Naive thymus-derived CD8-positive, alpha-beta T cell (primary cell): ENCODE measurements at regions not wholly inside any gene's neighbourhood (a gene's known extent, or its start where the extent isn't known, plus 50 kb on each side); places are given as distances from the start of the nearest gene placed in this dataset.

Experiments
- ATAC-seq, 2 donors: fragments of 150-1000 bp; cut with Tn5 transposase in 1 of 2; sonication (Bioruptor Pico), chemical (Tn5 transposase) in 1 of 2; 1 replicate in 1 of 2; 2 replicates in 1 of 2; pipeline ENCODE4 v1.10.0; 2021; ENCODE audit warnings: mild to moderate bottlenecking in 2 of 2, moderate library complexity in 2 of 2
- POLR2A ChIA-PET: fragments of 350-600 bp; sonication (Branson Sonifier 250); formaldehyde crosslinking; loops from one replicate; lab custom pipeline; 2021; ENCODE audit warnings: antibody characterized with exemption; lab: Charles Lee
- DNase-seq, 10 donors: peaks; one replicate each; pipeline versions ENCODE4 v3.0.0 to v3.0.0-alpha.2; 2020 to 2022
- H3K27ac Mint-ChIP-seq, 10 donors: one replicate each; pipeline ENCODE4 v1.8.0; 2020 to 2022; ENCODE audit warnings: mild to moderate bottlenecking in 10 of 10, mixed read lengths in 10 of 10, moderate library complexity in 4 of 10, inconsistent platforms in 1 of 10
- H3K27me3 Mint-ChIP-seq, 5 donors: one replicate each; pipeline ENCODE4 v1.8.0; 2021 to 2022; ENCODE audit warnings: mixed read lengths in 5 of 5
- H3K36me3 Mint-ChIP-seq, 3 donors: one replicate each; pipeline ENCODE4 v1.8.0; 2020 to 2022; ENCODE audit warnings: mixed read lengths in 3 of 3, mild to moderate bottlenecking in 2 of 3, inconsistent platforms in 1 of 3
- H3K4me1 Mint-ChIP-seq, 4 donors: one replicate each; pipeline ENCODE4 v1.8.0; 2021 to 2022; ENCODE audit warnings: mixed read lengths in 4 of 4
- H3K4me3 Mint-ChIP-seq, 10 donors: one replicate each; pipeline ENCODE4 v1.8.0; 2020 to 2022; ENCODE audit warnings: mild to moderate bottlenecking in 10 of 10, mixed read lengths in 10 of 10, moderate library complexity in 6 of 10, inconsistent platforms in 1 of 10
- H3K9me3 Mint-ChIP-seq, 9 donors: one replicate each; pipeline ENCODE4 v1.8.0; 2020 to 2022; ENCODE audit warnings: mixed read lengths in 9 of 9, mild to moderate bottlenecking in 3 of 9, inconsistent platforms in 1 of 9, moderate library complexity in 1 of 9

DNA sequence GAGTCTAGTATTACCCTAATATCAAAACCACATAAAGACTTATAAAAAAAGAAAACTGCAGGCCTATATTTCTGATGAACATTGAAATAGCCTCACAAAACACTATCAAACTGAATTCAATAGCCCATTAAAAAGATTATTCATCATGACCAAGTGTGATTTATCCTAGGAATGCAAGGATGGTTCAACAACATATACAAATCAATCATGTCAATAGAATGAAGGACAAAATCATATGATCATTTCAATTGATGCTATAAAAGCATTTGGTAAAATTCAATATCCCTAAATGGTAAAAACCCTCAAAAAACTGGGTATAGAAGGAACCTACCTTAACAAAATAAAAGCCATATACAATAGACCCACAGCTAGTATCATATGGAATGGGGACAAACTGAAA, 797.9 kb upstream of the INTU start:
- Mint-ChIP-seq H3K27ac (no peak overlapping the region), H3K4me1 (no peaks in the 10 kb centered on the region), H3K4me3 (no peak overlapping the region), H3K27me3 (no peaks in the 10 kb centered on the region), H3K36me3 (peaks cover 0 to 16% (median 0%) of the 10 kb centered on the region in 3 donors), H3K9me3 (peaks cover 15 to 75% (median 34%) of the 10 kb centered on the region in 9 donors)
- DNase-seq = no peak
- ATAC-seq = no peak
- POLR2A ChIA-PET = no interaction called here

DNA sequence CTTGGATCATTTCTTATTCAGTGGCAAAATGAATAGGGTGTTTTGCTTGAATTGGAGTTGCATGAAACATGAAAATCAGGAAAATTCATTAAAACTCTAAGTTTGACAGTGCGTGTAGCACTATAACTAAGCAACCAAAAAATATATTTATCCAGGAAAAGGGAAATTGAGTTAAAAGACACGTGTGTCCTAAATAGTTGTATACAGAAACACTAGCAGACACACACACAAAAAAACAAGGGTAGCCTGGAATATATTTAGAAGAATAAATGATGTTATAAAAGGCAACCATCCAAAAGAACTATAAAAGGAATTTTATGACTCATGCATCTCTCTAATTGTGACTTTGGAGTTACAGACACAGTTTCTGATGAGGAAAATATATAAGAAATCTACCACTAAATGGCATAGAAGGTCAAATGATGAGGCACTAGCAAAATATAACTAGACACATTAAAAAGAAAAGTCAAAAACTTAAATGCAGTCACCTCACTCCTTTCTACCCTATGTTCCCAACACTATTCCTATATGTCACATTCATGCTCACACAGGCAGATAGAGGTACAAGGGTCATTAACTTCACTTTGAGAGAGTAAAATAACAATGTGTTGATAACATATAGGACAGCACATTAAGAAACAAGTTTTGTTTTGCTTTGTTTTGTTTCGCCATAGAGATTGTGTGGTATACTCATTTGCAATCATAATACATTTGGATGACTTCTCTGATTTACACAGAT, 793.6 kb upstream of the INTU start:
- no peak for ATAC-seq
- Mint-ChIP-seq H3K27me3 (no peaks in the 10 kb centered on the region), H3K9me3 (peaks cover 5 to 46% (median 15%) of the 10 kb centered on the region in 9 donors), H3K36me3 (no peaks in the 10 kb centered on the region), H3K4me1 (no peaks in the 10 kb centered on the region), H3K27ac (no peak overlapping the region), H3K4me3 (no peak overlapping the region)
- POLR2A ChIA-PET = no interaction called here
- DNase-seq = no peak

DNA sequence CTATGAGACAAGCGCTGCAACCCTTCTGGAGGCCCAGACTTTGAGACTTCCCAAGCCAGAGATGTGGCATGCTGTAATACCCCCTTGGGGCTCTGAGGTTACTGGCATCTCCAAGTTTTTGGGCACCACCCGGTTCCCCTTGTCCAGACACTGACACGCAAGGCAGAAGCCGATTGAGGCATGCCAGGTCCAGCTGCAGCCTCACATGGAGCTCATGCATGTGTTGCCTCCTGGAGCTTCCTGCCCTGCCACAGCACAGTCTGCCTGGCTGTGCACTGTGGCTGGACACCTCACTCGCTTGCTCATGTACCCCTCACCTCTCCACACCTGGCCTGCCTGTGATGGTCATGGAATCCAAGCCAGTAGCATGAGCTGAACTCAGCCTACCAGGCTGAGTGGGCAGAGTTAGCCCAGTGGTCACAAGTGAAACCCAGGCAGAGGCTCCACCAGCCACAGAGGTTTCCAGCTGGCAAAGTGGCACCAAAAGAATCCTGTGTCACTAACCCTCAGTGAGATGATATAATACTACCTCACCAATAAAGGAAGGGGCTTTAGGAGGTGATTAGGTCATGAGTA, 789.2 kb upstream of the INTU start:
- Mint-ChIP-seq H3K36me3 (no peaks in the 10 kb centered on the region), H3K4me3 (no peak overlapping the region), H3K9me3 (peaks cover 0 to 26% (median 11%) of the 10 kb centered on the region in 9 donors), H3K27me3 (no peaks in the 10 kb centered on the region), H3K4me1 (no peaks in the 10 kb centered on the region), H3K27ac (no peak overlapping the region)
- no peak for ATAC-seq
- POLR2A ChIA-PET = no interaction called here
- no peak for DNase-seq

DNA sequence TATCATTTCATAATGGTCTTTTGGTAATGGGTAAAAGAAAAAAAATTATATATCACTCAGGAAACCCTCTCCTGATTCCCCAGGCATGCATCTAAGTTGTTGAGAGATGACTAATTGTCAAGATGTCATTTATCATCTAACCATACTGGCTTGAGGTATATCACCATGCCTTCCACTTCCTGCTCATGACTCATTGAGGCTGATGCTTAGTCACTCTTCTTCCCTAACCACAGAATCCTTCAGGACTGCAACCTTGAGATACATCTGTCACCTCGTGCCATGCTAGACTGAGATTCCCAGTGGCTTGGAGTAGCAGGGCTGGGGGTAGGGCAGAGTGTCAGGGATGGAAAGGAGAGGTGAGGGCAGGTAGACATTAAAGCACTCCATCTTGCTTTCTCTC, 782.5 kb upstream of the INTU start:
- ATAC-seq (no peak), DNase-seq (no peak)
- H3K4me3 Mint-ChIP-seq = no peak overlapping the region
- no peaks in the 10 kb centered on the region for H3K27me3 Mint-ChIP-seq
- POLR2A ChIA-PET = no interaction called here
- H3K9me3 Mint-ChIP-seq = peaks cover 0 to 28% (median 9%) of the 10 kb centered on the region in 9 donors
- no peaks in the 10 kb centered on the region for H3K36me3 Mint-ChIP-seq
- no peak overlapping the region for H3K27ac Mint-ChIP-seq
- no peaks in the 10 kb centered on the region for H3K4me1 Mint-ChIP-seq

DNA sequence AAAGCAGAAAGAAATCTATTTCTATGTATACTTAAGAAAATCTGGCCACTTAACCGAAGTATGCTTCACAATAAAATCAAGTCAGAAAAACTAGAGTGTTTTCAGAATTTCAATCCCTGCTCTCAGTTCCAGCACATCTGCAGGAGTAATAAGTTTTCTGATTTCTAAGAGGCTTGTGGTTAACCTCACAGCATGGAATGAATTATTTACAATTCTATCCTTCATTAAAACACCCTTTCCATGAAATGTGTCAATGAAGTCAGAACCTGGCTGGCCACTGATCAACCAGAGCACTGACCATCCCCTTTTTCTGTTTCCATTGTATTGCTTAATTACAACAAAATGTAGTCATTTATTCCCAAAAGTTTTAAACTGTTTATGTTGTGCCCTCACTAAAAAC, 781.4 kb upstream of the INTU start:
- Mint-ChIP-seq H3K36me3 (no peaks in the 10 kb centered on the region), H3K27ac (no peak overlapping the region), H3K4me3 (no peak overlapping the region), H3K9me3 (peaks cover 0 to 25% (median 8%) of the 10 kb centered on the region in 9 donors), H3K4me1 (no peaks in the 10 kb centered on the region), H3K27me3 (no peaks in the 10 kb centered on the region)
- ATAC-seq (no peak), DNase-seq (no peak)
- POLR2A ChIA-PET = no interaction called here

DNA sequence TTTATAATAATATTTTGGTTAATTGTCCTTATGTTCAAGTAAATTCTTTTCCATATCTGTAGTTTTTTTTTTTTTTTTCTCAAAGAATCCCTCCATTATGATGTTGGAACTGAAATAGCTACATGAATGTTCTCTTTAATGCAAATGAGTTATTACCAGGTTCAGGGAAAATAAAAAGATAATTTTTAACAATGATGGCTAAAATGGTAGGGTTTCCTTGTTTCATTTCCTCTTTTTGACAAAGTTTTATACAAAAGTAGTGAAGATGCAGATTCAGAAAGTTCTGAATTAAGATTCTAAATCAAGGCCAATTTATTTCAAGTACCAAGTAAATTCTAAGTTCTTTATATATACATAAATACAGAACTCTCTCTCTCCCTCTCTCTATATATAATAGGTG, 779.0 kb upstream of the INTU start:
- no peak overlapping the region for H3K27ac Mint-ChIP-seq
- DNase-seq = no peak
- no peaks in the 10 kb centered on the region for H3K4me1 Mint-ChIP-seq
- H3K9me3 Mint-ChIP-seq = peaks cover 0 to 15% (median 8%) of the 10 kb centered on the region in 9 donors
- ATAC-seq = no peak
- no peaks in the 10 kb centered on the region for H3K27me3 Mint-ChIP-seq
- H3K4me3 Mint-ChIP-seq = no peak overlapping the region
- peaks cover 0 to 2% (median 0%) of the 10 kb centered on the region in 3 donors for H3K36me3 Mint-ChIP-seq
- POLR2A ChIA-PET = no interaction called here

DNA sequence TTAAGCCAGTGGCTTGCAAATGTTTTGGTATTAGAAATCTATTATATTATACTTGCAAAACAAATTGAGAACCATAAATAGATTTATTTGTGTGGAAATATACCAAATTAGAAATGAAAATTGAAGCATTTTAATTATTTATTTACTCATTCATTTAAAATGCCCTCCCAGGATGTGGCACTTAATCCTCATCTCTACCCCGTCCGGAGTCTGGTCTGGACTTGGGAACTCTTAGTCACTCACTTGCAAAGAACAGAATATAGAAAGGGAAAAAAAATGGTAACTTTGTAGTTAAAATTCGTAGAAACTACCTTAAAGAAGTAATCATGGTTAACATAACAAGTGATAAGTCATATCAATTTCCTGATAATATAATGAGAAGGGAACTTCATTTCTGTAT, 775.9 kb upstream of the INTU start:
- no peak overlapping the region for H3K27ac Mint-ChIP-seq
- H3K27me3 Mint-ChIP-seq = no peaks in the 10 kb centered on the region
- no peaks in the 10 kb centered on the region for H3K4me1 Mint-ChIP-seq
- ATAC-seq (no peak), DNase-seq (no peak)
- H3K36me3 Mint-ChIP-seq = peaks cover 0 to 9% (median 0%) of the 10 kb centered on the region in 3 donors
- POLR2A ChIA-PET = no interaction called here
- no peak overlapping the region for H3K4me3 Mint-ChIP-seq
- H3K9me3 Mint-ChIP-seq = peaks cover 0 to 28% (median 6%) of the 10 kb centered on the region in 9 donors

DNA sequence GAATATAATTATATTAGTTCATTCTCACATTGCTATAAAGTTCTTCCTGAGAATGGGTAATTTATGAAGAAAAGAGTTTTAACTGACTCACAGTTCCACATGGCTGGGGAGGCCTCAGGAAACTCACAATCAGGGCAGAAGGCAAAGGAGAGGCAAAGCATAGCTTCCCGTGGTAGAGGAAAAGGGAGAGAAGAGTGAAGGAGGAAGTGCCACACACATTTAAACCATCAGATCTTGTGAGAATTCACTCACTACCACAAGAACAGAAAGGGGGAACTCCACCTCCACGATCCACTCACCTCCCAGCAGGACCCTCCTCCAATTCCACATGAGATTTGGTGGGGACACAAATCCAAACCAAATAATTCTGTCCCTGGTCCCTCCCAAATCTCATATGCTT, 773.4 kb upstream of the INTU start:
- H3K27ac Mint-ChIP-seq = no peak overlapping the region
- H3K36me3 Mint-ChIP-seq = peaks cover 0 to 9% (median 0%) of the 10 kb centered on the region in 3 donors
- no peak overlapping the region for H3K4me3 Mint-ChIP-seq
- no peaks in the 10 kb centered on the region for H3K27me3 Mint-ChIP-seq
- DNase-seq (no peak), ATAC-seq (no peak)
- H3K4me1 Mint-ChIP-seq = no peaks in the 10 kb centered on the region
- peaks cover 2 to 30% (median 7%) of the 10 kb centered on the region in 9 donors for H3K9me3 Mint-ChIP-seq
- POLR2A ChIA-PET = no interaction called here

DNA sequence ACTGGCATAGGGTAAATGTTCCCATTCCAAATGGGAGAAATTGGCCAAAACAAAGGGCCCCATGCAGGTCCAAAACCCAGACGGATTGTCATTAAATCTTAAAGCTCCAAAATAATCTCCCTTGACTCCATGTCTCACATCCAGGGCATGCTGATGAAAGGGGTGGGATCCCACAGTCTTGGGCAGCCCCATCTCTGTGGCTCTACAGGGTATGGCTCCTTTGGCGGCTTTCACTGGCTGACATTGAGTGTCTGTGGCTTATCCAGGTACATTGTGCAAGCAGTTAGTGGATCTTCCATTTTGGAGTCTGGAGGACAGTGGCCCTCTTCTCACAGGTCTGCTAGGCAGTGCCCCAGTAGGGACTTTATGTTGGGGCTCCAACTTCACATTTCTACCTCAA, 772.9 kb upstream of the INTU start:
- POLR2A ChIA-PET = no interaction called here
- H3K4me1 Mint-ChIP-seq = no peaks in the 10 kb centered on the region
- H3K27me3 Mint-ChIP-seq = no peaks in the 10 kb centered on the region
- peaks cover 0 to 9% (median 0%) of the 10 kb centered on the region in 3 donors for H3K36me3 Mint-ChIP-seq
- DNase-seq (no peak), ATAC-seq (no peak)
- peaks cover 3 to 31% (median 7%) of the 10 kb centered on the region in 9 donors for H3K9me3 Mint-ChIP-seq
- H3K4me3 Mint-ChIP-seq = no peak overlapping the region
- no peak overlapping the region for H3K27ac Mint-ChIP-seq

DNA sequence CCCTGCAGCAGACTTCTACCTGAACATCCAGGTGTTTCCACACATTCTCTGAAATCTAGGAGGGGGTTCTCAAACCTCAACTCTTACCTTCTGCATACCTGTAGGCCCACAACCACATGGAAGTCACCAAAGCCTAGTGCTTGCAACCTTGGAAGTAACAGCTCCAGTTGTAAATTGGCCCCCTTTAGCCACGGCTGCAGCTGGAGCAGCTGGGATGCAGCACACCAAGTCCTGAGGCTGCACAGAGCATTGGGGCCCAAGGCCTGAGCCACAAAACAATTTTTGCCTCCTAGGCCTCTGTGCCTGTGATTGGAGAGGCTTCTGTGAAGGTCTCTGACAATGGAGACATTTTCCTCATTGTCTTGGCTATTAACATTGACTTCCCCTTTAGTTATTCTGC, 772.4 kb upstream of the INTU start:
- DNase-seq (no peak), ATAC-seq (no peak)
- Mint-ChIP-seq H3K36me3 (peaks cover 0 to 9% (median 0%) of the 10 kb centered on the region in 3 donors), H3K27me3 (no peaks in the 10 kb centered on the region), H3K4me1 (no peaks in the 10 kb centered on the region), H3K9me3 (peaks cover 3 to 33% (median 7%) of the 10 kb centered on the region in 9 donors), H3K27ac (no peak overlapping the region), H3K4me3 (no peak overlapping the region)
- POLR2A ChIA-PET = no interaction called here

DNA sequence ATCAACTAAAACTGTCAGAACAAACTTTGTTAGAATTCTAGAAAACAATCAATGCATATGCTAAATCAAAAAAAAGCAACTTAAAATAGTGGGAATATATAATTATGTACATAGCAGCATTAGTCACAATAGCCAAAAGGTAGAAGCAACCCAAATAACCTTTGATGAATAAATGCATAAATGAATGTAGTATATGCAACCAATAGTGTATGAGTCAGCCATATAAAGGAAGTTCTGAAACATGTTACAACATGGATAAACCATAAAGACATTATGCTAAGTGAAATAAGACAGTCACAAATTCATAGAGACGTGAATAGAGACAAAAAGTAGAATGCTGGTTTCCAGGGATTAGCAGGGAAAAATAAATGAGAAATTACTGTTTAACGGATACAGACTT, 762.8 kb upstream of the INTU start:
- ATAC-seq (no peak), DNase-seq (no peak)
- H3K27ac Mint-ChIP-seq = no peak overlapping the region
- H3K9me3 Mint-ChIP-seq = peaks cover 12 to 55% (median 25%) of the 10 kb centered on the region in 9 donors
- H3K27me3 Mint-ChIP-seq = no peaks in the 10 kb centered on the region
- no peak overlapping the region for H3K4me3 Mint-ChIP-seq
- POLR2A ChIA-PET = no interaction called here
- H3K36me3 Mint-ChIP-seq = peaks cover 0 to 16% (median 0%) of the 10 kb centered on the region in 3 donors
- no peaks in the 10 kb centered on the region for H3K4me1 Mint-ChIP-seq

DNA sequence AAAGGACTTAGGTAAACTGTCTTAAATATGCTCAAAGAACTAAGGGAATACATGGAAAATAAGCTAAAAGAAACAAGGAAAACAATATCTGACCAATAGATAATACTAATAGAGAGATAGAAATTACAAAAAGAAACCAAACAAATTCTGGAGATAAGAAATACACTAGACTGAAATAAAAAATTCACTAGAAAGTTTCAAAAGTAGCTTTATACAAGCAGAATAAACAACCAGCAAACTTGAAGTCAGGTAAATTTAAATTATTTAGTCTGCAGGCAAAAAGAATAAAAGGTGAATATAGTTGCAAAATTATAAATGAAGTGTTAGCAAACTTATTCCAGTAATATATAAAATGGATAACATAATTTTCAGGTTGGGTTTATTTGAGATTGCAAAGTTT, 760.9 kb upstream of the INTU start:
- Mint-ChIP-seq H3K27me3 (no peaks in the 10 kb centered on the region), H3K4me1 (no peaks in the 10 kb centered on the region), H3K27ac (no peak overlapping the region), H3K4me3 (no peak overlapping the region), H3K9me3 (peaks cover 12 to 55% (median 29%) of the 10 kb centered on the region in 9 donors), H3K36me3 (peaks cover 0 to 16% (median 0%) of the 10 kb centered on the region in 3 donors)
- POLR2A ChIA-PET = no interaction called here
- ATAC-seq = no peak
- DNase-seq = no peak

DNA sequence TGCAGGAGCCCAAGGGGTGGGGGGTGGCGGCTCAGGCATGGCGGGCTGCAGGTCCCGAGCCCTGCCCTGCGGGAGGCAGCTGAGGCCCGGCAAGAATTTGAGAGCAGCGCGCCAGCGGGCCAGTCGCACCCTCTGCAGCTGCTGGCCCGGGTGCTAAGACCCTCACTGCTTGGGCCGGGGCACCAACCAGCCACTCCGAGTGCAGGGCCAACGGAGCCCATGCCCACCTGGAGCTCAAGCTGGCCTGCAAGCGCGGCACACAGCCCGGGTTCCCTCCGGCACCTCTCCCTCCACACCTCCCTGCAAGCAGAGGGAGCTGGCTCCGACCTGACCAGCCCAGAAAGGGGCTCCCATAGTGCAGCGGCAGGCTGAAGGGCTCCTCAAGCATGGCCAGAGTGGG, 758.2 kb upstream of the INTU start:
- Mint-ChIP-seq H3K36me3 (peaks cover 0 to 16% (median 0%) of the 10 kb centered on the region in 3 donors), H3K4me1 (no peaks in the 10 kb centered on the region), H3K27ac (no peak overlapping the region), H3K4me3 (no peak overlapping the region), H3K27me3 (no peaks in the 10 kb centered on the region), H3K9me3 (peaks cover 12 to 43% (median 23%) of the 10 kb centered on the region in 9 donors)
- no peak for ATAC-seq
- POLR2A ChIA-PET = no interaction called here
- no peak for DNase-seq
